GM19023 (cell line): ENCODE measurements at regions not wholly inside any gene's neighbourhood (a gene's known extent, or its start where the extent isn't known, plus 50 kb on each side); places are given as distances from the start of the nearest gene placed in this dataset.

Experiments
- ATAC-seq: cut with Tn5 transposase; IDR thresholded peaks from one replicate; pipeline ENCODE4 v1.9.1; 2021; ENCODE audit warnings: mild to moderate bottlenecking, moderate library complexity; ENCODE audit not compliant: unreplicated experiment

DNA sequence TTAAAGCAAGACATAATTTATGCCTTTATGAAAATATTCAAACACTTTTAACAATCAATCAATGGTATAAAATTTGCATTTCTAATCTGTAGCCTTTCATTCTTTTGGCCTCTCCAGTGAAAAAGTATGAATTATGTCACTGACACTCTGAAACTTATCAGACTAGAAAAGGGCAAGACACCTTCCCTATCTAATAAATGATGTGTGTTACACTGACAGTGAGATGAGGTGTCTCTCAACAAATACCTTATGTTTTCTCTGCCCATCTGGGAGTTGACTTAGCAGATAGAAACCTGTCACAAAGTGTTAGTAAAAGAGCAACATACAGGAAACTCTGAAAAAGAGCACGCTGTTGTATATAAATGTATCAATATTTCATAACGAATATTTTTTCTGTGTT lies 94.2 kb upstream of the TECRL start:
- ATAC-seq = no peak

DNA sequence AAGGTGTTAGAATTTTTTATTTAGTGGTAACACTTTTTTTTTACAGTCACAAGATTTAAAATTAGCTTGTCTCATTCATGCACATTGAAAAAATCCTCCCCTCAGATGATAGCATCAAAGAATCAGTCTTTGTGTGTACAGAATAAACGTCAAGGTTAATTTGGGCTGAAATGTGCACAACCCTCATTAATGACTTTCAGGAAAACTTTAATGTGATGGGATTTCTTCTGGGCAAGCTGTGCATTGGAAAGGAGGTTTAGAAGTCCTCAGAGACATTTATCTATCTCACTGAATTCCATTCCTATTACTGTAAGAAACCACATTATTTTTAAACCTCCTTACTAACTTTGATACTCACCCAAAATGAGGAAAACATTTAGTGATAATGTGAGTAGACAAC lies 88.2 kb upstream of the TECRL start:
- no peak for ATAC-seq

DNA sequence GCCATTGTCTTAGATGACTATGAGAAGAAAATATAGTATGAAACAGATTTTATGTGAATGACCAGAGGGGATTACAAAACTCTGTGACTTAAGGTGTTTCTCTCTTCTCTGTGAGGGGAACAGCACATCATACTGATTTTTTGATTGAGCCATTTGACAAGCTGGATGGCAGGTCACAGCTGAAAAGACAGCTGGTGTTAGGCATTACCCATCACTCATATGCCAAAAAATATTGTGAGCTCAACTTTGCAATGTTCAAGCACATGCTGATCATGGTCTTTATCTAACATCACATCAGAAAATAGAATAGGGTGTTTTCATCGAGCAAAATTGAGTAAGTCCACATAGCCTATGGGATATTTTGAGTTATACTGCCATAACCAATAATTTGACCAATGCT lies 86.7 kb upstream of the TECRL start:
- no peak for ATAC-seq

DNA sequence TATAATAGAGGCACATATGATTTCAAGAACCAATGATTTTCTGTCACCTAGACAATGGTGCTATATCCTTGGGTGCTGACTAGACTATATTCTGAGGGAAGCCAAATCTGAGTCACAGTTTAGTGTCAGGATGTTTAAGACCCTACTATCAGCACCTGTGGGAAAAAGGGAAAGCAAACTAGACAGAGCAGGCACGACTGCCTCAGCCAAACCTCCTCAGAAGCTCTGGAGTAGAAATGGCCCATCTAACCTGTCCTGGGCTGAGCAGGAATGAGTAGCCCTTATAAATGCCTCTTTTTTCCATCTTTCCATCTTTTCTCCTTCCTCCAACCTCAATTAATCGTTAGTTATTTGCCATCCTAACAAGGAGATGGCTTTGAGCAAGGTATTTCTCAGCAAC lies 80.4 kb upstream of the TECRL start:
- no peak for ATAC-seq

DNA sequence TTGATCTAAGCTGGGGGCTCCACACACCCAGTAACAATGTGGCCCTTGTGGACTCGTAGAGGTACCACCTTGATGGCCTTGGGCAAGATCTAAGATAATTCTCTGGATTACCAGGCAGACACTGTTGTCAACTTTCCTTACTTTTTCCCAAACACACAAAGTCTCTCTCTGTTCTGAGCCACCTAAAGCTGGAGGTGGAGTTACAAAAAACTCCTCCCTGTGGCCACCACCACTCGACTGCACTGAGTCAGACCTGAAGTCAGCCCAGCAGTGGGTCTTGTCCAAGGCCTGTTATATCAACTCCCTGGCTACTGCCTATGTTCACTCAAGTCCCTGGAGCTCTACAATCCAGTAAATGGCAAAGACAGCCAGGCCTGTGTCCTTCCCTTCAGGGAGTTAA lies 70.1 kb upstream of the TECRL start:
- no peak for ATAC-seq

DNA sequence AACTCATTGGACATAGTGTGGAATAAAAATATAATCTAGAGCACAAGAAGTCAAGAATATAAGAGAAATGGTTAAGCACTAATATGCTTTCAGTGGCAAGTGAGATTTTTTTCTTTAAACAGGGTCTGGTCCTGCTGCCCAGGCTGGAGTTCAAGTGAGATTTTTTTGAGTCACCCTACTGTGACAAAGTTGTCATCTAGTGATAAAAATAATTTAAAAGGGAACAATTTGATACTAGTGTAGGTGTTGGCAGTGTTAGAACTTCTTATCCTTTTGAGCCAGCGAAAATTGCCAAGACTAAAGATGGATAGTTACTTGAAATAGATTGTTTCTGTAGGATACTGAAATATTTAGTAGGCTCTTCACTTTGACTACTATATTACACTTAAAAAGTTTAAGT lies 67.9 kb upstream of the TECRL start:
- ATAC-seq = no peak

DNA sequence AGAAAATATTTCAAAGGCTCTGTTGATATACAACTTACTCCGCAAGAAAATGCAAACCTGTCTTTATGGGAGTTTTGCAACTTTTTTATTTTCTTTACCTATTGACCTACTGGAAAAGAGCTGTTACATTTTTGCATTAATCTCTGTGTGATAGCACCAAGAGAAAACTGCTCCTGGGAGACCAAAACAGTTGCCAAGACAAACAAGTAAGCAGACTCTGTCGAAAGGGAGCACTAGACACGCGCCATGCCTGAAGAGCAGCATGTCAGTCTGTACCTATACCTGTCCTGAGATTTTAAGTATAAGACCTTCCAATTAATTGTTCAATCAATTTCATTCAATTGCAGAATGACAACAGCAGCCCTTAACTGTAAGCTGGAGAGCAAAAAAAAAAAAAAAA lies 56.0 kb upstream of the TECRL start:
- ATAC-seq = no peak

DNA sequence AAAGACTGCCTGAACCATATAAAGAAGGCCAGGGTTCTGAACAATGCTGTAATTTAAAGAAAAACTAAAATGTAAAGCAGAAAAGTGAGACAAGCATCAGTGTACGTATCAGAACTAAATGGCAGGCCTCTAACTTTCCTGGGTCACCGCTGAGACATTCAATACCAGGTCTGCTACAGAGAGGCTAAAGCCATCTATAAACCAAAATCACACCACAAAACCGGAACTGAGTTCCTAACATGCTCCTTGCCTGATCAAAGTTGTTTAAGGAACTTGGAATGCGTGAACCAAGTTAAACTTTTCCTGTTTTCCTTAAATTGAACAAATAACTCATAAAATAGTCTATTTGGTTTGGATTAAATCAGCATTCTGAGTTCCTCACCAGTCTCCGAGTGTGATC lies 55.3 kb upstream of the TECRL start:
- no peak for ATAC-seq
